ENCODE measurements at regions not wholly inside any gene's neighbourhood (a gene's known extent, or its start where the extent isn't known, plus 50 kb on each side); places are given as distances from the start of the nearest gene placed in this dataset.

GRCh38 chr20:58162986-58163385, 65.5 kb downstream of the ANKRD60 start:
- Histone ChIP-seq H3K23me2 (ENCODE audit: low read depth, low read length) (no peaks in the 10 kb centered on the region), H3K14ac (ENCODE audit: insufficient read length) (no peak overlapping the region), H4K8ac (ENCODE audit: extremely low read depth, insufficient read depth, low read length) (no peak overlapping the region), H3K4ac (replicated peaks; ENCODE audit: insufficient read length, low read depth, low read length) (no peak overlapping the region), H2BK12ac (ENCODE audit: low read depth, low read length) (no peak overlapping the region), H3K9me3 (ENCODE audit: insufficient read depth in 2 of 2, low read depth in 1 of 2, low read length in 1 of 2) (no peaks in the 10 kb centered on the region), H3K18ac (ENCODE audit: extremely low read depth, low read length) (no peak overlapping the region), H3K79me1 (ENCODE audit: low read depth, low read length) (no peaks in the 10 kb centered on the region), H3K4me1 (replicated peaks in 1 of 4; ENCODE audit: control insufficient read depth in 3 of 4, insufficient read depth in 4 of 4, low read length in 3 of 4) (no peaks in the 10 kb centered on the region), H3K27ac (ENCODE audit: low read depth, low read length) (no peak overlapping the region), H3K27me3 (replicated peaks in 1 of 4; ENCODE audit: control insufficient read depth in 3 of 4, extremely low read depth in 1 of 4, insufficient read depth in 3 of 4, low read length in 3 of 4) (no peaks in the 10 kb centered on the region), H3K9ac (replicated peaks in 1 of 4; ENCODE audit: extremely low read depth in 1 of 4, low read depth in 3 of 4, low read length in 3 of 4) (no peak overlapping the region), H4K20me1 (replicated peaks in 1 of 2; ENCODE audit: control insufficient read depth in 1 of 2, insufficient read depth in 2 of 2, low read length in 2 of 2) (no peaks in the 10 kb centered on the region), H2AK5ac (ENCODE audit: low read depth, low read length) (no peak overlapping the region), H4K91ac (replicated peaks; ENCODE audit: insufficient read length, low read length) (no peak overlapping the region), H3K56ac (replicated peaks; ENCODE audit: insufficient read length, low read depth, low read length) (no peak overlapping the region), H3K4me2 (ENCODE audit: insufficient read depth in 1 of 2, low read depth in 2 of 2, low read length in 2 of 2) (no peak overlapping the region), H3K4me3 (ENCODE audit: extremely low read depth in 1 of 4, insufficient read depth in 2 of 4, low read depth in 3 of 4, low read length in 4 of 4) (no peak overlapping the region), H2AFZ (ENCODE audit: low read length) (no peak overlapping the region), H3K36me3 (ENCODE audit: control insufficient read depth in 2 of 4, insufficient read depth in 4 of 4, low read length in 3 of 4) (no peaks in the 10 kb centered on the region), H2BK15ac (ENCODE audit: low read length) (no peak overlapping the region), H2BK120ac (replicated peaks; ENCODE audit: low read depth, low read length) (no peak overlapping the region), H2BK20ac (ENCODE audit: low read length) (no peak overlapping the region), H2BK5ac (ENCODE audit: low read depth, low read length) (no peak overlapping the region), H3K23ac (ENCODE audit: insufficient read length) (no peak overlapping the region), H4K5ac (ENCODE audit: insufficient read length, low read depth, low read length) (no peak overlapping the region), H3K79me2 (ENCODE audit: control insufficient read depth in 1 of 2, insufficient read depth in 2 of 2, low read length in 2 of 2) (no peaks in the 10 kb centered on the region)
- FAIRE-seq (no peak), DNase-seq (ENCODE audit: low read depth in 1 of 2, low spot score in 2 of 2) (no peak)
- POLR2A ChIA-PET (ENCODE audit: partially characterized antibody): no interaction called here
- CTCF ChIA-PET (ENCODE audit: partially characterized antibody): no interaction called here
- WGBS, 2 experiments (ENCODE audit: extremely low coverage in 1 of 2, insufficient coverage in 1 of 2, insufficient read length in 1 of 2, insufficient replicate concordance in 2 of 2, low coverage in 1 of 2, low lambda C conversion rate in 2 of 2, missing lambda C conversion rate in 1 of 2): 91% methylated on average over 3 of the region's 3 CpGs; no CpG with 5 or more reads in 1 of the 2 experiments
- TF ChIP-seq SP1 (IDR thresholded peaks at IDR 0.05; ENCODE audit: low read depth, low read length) (no peak), USF2 (IDR thresholded peaks at IDR 0.05; ENCODE audit: low read length) (no peak), BCL11A (IDR thresholded peaks at IDR 0.05; ENCODE audit: low read depth in 2 of 2, low read length in 2 of 2) (no peak), JUND (IDR thresholded peaks at IDR 0.05; ENCODE audit: low read length) (no peak), SUZ12 (IDR thresholded peaks at IDR 0.05; ENCODE audit: low read length) (no peak), CTBP2 (IDR thresholded peaks at IDR 0.05; ENCODE audit: borderline replicate concordance, insufficient read depth, insufficient read length, low read length) (no peak), EGR1 (IDR thresholded peaks at IDR 0.05; ENCODE audit: borderline replicate concordance, low read depth, low read length) (no peak), RNF2 (IDR thresholded peaks at IDR 0.05; ENCODE audit: borderline replicate concordance, low read depth, low read length, missing control alignments, poor library complexity, severe bottlenecking) (no peak), SIN3A (conservative IDR thresholded peaks at IDR 0.05 in 1 of 2, IDR thresholded peaks at IDR 0.05 in 1 of 2; ENCODE audit: low read depth in 1 of 2, low read length in 2 of 2) (no peak), CTCF (IDR thresholded peaks at IDR 0.05; ENCODE audit: control extremely low read depth in 1 of 3, insufficient read depth in 1 of 3, low read depth in 1 of 3, low read length in 3 of 3) (no peak)

Data from H1 (cell line).